Mucosa of descending colon (tissue), 3 donors: ENCODE measurements at regions not wholly inside any gene's neighbourhood (a gene's known extent, or its start where the extent isn't known, plus 50 kb on each side); places are given as distances from the start of the nearest gene placed in this dataset.
A peak's percentile ranks its signal among the peaks of the same experiment; 100 is the strongest.

ENCODE experiments used
- ATAC-seq: fragments of 200-7000 bp; cut with Tn5 transposase; one replicate; pipeline ENCODE4 v1.9.1; 2020; ENCODE audit warnings: mild to moderate bottlenecking, moderate library complexity
- DNase-seq, 3 donors: peaks; one replicate each; pipeline ENCODE4 v3.0.0-alpha.2; 2020
- H3K36me3 ChIP-seq: fragments of 200-600 bp; one replicate; pipeline ENCODE4 v1.8.0; 2021; ENCODE audit warnings: low read depth, mild to moderate bottlenecking
- H3K4me1 ChIP-seq: fragments of 200-600 bp; one replicate; pipeline ENCODE4 v1.8.0; 2021; ENCODE audit warnings: low read depth, mild to moderate bottlenecking
- H3K4me3 ChIP-seq: fragments of 200-600 bp; one replicate; pipeline ENCODE4 v1.8.0; 2021; ENCODE audit warnings: mild to moderate bottlenecking
- H3K9me3 ChIP-seq: fragments of 200-600 bp; one replicate; pipeline ENCODE4 v1.8.0; 2021; ENCODE audit warnings: mild to moderate bottlenecking
- intact Hi-C, 2 donors: fragments of 100-400 bp; cut with DNase I in 1 of 2; cut with micrococcal nuclease in 1 of 2; formaldehyde crosslinking; loops; one replicate each; pipeline versions ENCODE4 v1.11.0 to v1.11.1; 2022; cut with DNase I, micrococcal nuclease
- TF ChIP-seq, protein P1 (sequence below): fragments of 200-600 bp; IDR thresholded peaks from one replicate; pipeline ENCODE4 v1.8.0; 2022; ENCODE audit warnings: antibody characterized with exemption, mild to moderate bottlenecking
- donor health status: DM: no; HTN: no; CAD: no; lungs with moderate emphysema.
- donor health status: DM: no; HTN: no; CAD: no.
- donor health status: DM: no; HTN: yes; CAD: no.

GRCh38 chrY:12559007-12559406, 142.0 kb upstream of the USP9Y start:
- DNase-seq (no peak), ATAC-seq (no peak)
- TF ChIP-seq, protein P1, sequence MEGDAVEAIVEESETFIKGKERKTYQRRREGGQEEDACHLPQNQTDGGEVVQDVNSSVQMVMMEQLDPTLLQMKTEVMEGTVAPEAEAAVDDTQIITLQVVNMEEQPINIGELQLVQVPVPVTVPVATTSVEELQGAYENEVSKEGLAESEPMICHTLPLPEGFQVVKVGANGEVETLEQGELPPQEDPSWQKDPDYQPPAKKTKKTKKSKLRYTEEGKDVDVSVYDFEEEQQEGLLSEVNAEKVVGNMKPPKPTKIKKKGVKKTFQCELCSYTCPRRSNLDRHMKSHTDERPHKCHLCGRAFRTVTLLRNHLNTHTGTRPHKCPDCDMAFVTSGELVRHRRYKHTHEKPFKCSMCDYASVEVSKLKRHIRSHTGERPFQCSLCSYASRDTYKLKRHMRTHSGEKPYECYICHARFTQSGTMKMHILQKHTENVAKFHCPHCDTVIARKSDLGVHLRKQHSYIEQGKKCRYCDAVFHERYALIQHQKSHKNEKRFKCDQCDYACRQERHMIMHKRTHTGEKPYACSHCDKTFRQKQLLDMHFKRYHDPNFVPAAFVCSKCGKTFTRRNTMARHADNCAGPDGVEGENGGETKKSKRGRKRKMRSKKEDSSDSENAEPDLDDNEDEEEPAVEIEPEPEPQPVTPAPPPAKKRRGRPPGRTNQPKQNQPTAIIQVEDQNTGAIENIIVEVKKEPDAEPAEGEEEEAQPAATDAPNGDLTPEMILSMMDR = no peak
- no peaks in the 10 kb centered on the region for H3K4me1 ChIP-seq
- H3K4me3 ChIP-seq = no peak overlapping the region
- no peaks in the 10 kb centered on the region for H3K36me3 ChIP-seq
- no peaks in the 10 kb centered on the region for H3K9me3 ChIP-seq
- intact Hi-C loops = no loop called here

- Histone ChIP-seq H3K36me3 (no peaks in the 10 kb centered on the region), H3K4me1 (no peaks in the 10 kb centered on the region), H3K9me3 (no peaks in the 10 kb centered on the region), H3K4me3 (no peak overlapping the region)
- TF ChIP-seq, protein P1 = no peak
- DNase-seq = no peak
- intact Hi-C loops = no loop called here
- no peak for ATAC-seq
Measured at GRCh38 chrY:12576278-12576677, 124.8 kb upstream of the USP9Y start.

- intact Hi-C loops = no loop called here
- TF ChIP-seq, protein P1 = no peak
- DNase-seq = peak in 1 of 3 donors; percentile 3
- ATAC-seq = no peak
- Histone ChIP-seq H3K36me3 (no peaks in the 10 kb centered on the region), H3K4me1 (no peaks in the 10 kb centered on the region), H3K4me3 (no peak overlapping the region), H3K9me3 (no peaks in the 10 kb centered on the region)
Measured at GRCh38 chrY:12593532-12594216, 107.4 kb upstream of the USP9Y start.

DNA sequence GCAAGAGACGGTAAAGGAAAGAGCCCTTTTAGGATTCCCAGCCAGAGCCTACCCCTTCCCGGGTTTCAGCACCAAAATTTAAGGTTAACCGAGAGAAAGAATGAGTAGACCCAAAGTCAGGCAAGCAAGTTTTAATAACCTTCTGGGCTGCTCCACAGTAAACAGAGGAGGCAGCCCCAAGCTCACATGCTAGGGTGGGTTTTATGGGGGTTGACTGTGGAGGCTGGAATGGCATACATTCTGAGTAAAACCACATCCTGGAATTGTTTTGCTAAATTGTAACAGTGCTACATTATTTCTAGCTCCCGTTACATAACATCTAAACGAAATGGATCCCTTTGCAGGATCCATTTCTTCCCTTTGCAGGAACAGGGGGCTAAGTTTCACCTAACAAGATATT, 102.2 kb upstream of the USP9Y start:
- TF ChIP-seq, protein P1 = no peak
- intact Hi-C loops = no loop called here
- Histone ChIP-seq H3K36me3 (no peaks in the 10 kb centered on the region), H3K4me1 (no peaks in the 10 kb centered on the region), H3K4me3 (no peak overlapping the region), H3K9me3 (no peaks in the 10 kb centered on the region)
- ATAC-seq = no peak
- DNase-seq = no peak

GRCh38 chrY:12605426-12605825, 95.6 kb upstream of the USP9Y start:
- ATAC-seq (no peak), DNase-seq (no peak)
- TF ChIP-seq, protein P1 = no peak
- intact Hi-C loops = no loop called here
- Histone ChIP-seq H3K4me3 (no peak overlapping the region), H3K9me3 (no peaks in the 10 kb centered on the region), H3K4me1 (no peaks in the 10 kb centered on the region), H3K36me3 (no peaks in the 10 kb centered on the region)

- H3K9me3 ChIP-seq = no peaks in the 10 kb centered on the region
- ATAC-seq = no peak
- H3K4me3 ChIP-seq = no peak overlapping the region
- DNase-seq = no peak
- intact Hi-C loops = no loop called here
- H3K36me3 ChIP-seq = no peaks in the 10 kb centered on the region
- TF ChIP-seq, protein P1 = no peak
- no peaks in the 10 kb centered on the region for H3K4me1 ChIP-seq
Measured at GRCh38 chrY:12610861-12611260, 90.2 kb upstream of the USP9Y start.
